B cell (primary cell): ENCODE measurements at regions not wholly inside any gene's neighbourhood (a gene's known extent, or its start where the extent isn't known, plus 50 kb on each side); places are given as distances from the start of the nearest gene placed in this dataset.

Experiments
- EZH2 ChIP-seq: IDR thresholded peaks from 2 replicates; pipeline ENCODE4 v1.6.1; 2012; ENCODE audit warnings: borderline replicate concordance, low read depth, mild to moderate bottlenecking, moderate library complexity, low read length; ENCODE audit not compliant: insufficient read depth, poor library complexity, severe bottlenecking
- TF ChIP-seq, protein P1 (sequence below): fragments of 200-600 bp; IDR thresholded peaks from one replicate; pipeline ENCODE4 v1.8.0; 2022; ENCODE audit warnings: antibody characterized with exemption, mild to moderate bottlenecking

DNA sequence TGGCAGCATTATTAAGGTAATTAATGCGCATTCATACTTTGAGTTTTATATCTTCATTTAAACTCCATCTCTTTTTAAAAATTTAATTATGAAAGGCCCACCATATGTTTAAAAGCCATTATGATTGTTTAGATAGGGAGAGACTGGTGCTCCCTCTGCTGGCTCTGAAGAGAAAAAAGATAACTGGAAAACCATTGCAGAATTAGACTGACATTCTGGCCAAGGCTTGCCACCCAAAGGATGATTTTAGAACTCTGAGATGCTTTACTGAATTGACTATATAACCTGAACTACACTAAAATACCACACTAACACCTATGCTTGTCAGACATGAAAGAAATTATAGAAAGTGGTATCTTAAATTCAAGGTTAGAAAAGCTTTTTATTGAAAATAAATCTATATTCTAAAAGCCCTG, 127.6 kb upstream of the SPOPL start:
- TF ChIP-seq, protein P1, sequence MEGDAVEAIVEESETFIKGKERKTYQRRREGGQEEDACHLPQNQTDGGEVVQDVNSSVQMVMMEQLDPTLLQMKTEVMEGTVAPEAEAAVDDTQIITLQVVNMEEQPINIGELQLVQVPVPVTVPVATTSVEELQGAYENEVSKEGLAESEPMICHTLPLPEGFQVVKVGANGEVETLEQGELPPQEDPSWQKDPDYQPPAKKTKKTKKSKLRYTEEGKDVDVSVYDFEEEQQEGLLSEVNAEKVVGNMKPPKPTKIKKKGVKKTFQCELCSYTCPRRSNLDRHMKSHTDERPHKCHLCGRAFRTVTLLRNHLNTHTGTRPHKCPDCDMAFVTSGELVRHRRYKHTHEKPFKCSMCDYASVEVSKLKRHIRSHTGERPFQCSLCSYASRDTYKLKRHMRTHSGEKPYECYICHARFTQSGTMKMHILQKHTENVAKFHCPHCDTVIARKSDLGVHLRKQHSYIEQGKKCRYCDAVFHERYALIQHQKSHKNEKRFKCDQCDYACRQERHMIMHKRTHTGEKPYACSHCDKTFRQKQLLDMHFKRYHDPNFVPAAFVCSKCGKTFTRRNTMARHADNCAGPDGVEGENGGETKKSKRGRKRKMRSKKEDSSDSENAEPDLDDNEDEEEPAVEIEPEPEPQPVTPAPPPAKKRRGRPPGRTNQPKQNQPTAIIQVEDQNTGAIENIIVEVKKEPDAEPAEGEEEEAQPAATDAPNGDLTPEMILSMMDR: peak; percentile 57
- TF ChIP-seq EZH2: no peak
